Epithelial cell of proximal tubule (primary cell): ENCODE measurements at regions not wholly inside any gene's neighbourhood (a gene's known extent, or its start where the extent isn't known, plus 50 kb on each side); places are given as distances from the start of the nearest gene placed in this dataset.

Source experiments
- DNase-seq: peaks from one replicate; pipeline ENCODE4 v3.0.0-alpha.2; 2011; ENCODE audit warnings: low read depth
- H3K4me3 ChIP-seq: 2 replicates; pipeline ENCODE4 v1.5.1; 2011; ENCODE audit warnings: low read depth, mild to moderate bottlenecking, low read length
- CTCF ChIP-seq: conservative IDR thresholded peaks from 2 replicates; pipeline ENCODE4 v1.5.1; 2012; ENCODE audit warnings: low read depth, mild to moderate bottlenecking, low read length

GRCh38 chr2:181326661-181327060 lies 130.5 kb upstream of the ITGA4 start:
- TF ChIP-seq CTCF: no peak
- no peak overlapping the region for H3K4me3 ChIP-seq
- no peak for DNase-seq

DNA sequence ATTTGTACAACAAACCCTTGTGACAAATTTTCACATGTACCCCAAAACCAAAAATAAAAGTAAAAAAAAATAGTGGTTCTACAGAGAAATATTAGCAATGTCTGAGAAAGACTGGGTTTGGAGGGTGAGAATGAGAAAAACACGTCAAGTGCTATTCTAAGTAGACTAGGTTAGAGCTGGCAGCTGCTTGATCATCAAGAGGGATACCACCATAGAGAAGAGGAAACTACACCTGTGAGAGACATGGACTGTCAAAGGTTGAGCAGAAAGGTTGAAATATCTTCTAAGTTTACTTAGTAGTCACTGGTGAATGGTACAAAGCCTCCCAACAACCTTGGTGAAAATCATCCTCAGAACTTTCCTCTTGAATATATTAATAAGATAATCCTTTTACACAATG lies 126.9 kb upstream of the ITGA4 start:
- no peak for TF ChIP-seq CTCF
- no peak overlapping the region for H3K4me3 ChIP-seq
- no peak for DNase-seq

GRCh38 chr2:181332044-181332605 lies 125.1 kb upstream of the ITGA4 start:
- no peak overlapping the region for H3K4me3 ChIP-seq
- DNase-seq: no peak
- TF ChIP-seq CTCF: no peak

GRCh38 chr2:181334158-181334826 lies 122.9 kb upstream of the ITGA4 start:
- H3K4me3 ChIP-seq: no peak overlapping the region
- no peak for TF ChIP-seq CTCF
- no peak for DNase-seq

- no peak for DNase-seq
- TF ChIP-seq CTCF: no peak
- no peak overlapping the region for H3K4me3 ChIP-seq
These were observed 116.3 kb upstream of the ITGA4 start for GRCh38 chr2:181340891-181341290.

- no peak for TF ChIP-seq CTCF
- no peak overlapping the region for H3K4me3 ChIP-seq
- no peak for DNase-seq
These were observed 115.2 kb upstream of the ITGA4 start for GRCh38 chr2:181341855-181342600.
